Pancreas (tissue), 10 donors: ENCODE measurements at regions not wholly inside any gene's neighbourhood (a gene's known extent, or its start where the extent isn't known, plus 50 kb on each side); places are given as distances from the start of the nearest gene placed in this dataset.

Source experiments
- ATAC-seq, 4 donors: fragments of 200-7000 bp; cut with Tn5 transposase; one replicate each; pipeline versions ENCODE4 v1.8.0 to v1.9.1; 2020; ENCODE audit warnings: mild to moderate bottlenecking in 4 of 4, moderate library complexity in 4 of 4
- DNase-seq, 6 donors: peaks; one replicate each; pipeline ENCODE4 v3.0.0-alpha.2; 2020
- FAIRE-seq: peaks from 2 replicates; lab custom pipeline; 2012; peaks lifted over from hg19 to GRCh38; lab: Jason Lieb, UNC
- H3K27ac ChIP-seq, 4 donors: fragments of 200-600 bp; sonication (generic); 1 replicate in 3 of 4; 2 replicates in 1 of 4; pipeline versions ENCODE4 v1.5.0 to v1.8.0; 2020
- H3K27me3 ChIP-seq, 4 donors: fragments of 200-600 bp; one replicate each; pipeline ENCODE4 v1.8.0; 2021
- H3K36me3 ChIP-seq, 3 donors: fragments of 200-600 bp; sonication (generic) in 1 of 3; one replicate each; pipeline versions ENCODE4 v1.5.0 to v1.8.0; 2020 to 2021
- H3K4me1 ChIP-seq, 3 donors: fragments of 200-600 bp; one replicate each; pipeline ENCODE4 v1.8.0; 2021
- H3K4me3 ChIP-seq, 4 donors: fragments of 200-600 bp; sonication (generic) in 2 of 4; one replicate each; pipeline versions ENCODE4 v1.5.0 to v1.8.0; 2020 to 2021
- H3K9me3 ChIP-seq, 4 donors: fragments of 200-600 bp; one replicate each; pipeline ENCODE4 v1.8.0; 2021
- CTCF ChIP-seq, 4 donors: fragments of 200-600 bp; sonication (generic) in 3 of 4; IDR thresholded peaks; one replicate each; pipeline versions ENCODE4 v1.5.0 to v1.8.0; 2021; ENCODE audit warnings: antibody characterized with exemption in 4 of 4
- WGBS, 2 donors: extraction: QIAGEN DNeasy Blood & Tissue Kit; methylation state at CpG; one replicate each; pipeline ENCODE4 v1.1.7; 2013; 5-methylcytosine and 5-hydroxymethylcytosine counted together
- intact Hi-C, 3 donors: fragments of 100-400 bp; cut with DNase I; formaldehyde crosslinking; loops; one replicate each; pipeline versions ENCODE4 v1.11.1 to v1.14.2; 2022
- donor health status: healthy with polysubstance abuse.
- donor health status: DM: no; HTN: no; CAD: no; lungs with moderate emphysema.
- donor health status: DM: no; HTN: no; CAD: no.
- donor health status: control.
- donor health status: control.
- donor health status: Bipolar disorder and iron deficiency.
- donor health status: DM: yes; HTN: yes; CAD: no.
- donor health status: DM: no; HTN: no; CAD: no.
- donor health status: DM: no; HTN: no; CAD: no.
- donor health status: DM: yes; HTN: yes; CAD: no.

- H3K4me3 ChIP-seq: no peak overlapping the region
- FAIRE-seq: no peak
- no peaks in the 10 kb centered on the region for H3K36me3 ChIP-seq
- TF ChIP-seq CTCF (IDR thresholded peaks at IDR 0.05): no peak
- no peak overlapping the region for H3K27ac ChIP-seq
- H3K27me3 ChIP-seq: no peaks in the 10 kb centered on the region
- H3K4me1 ChIP-seq: no peaks in the 10 kb centered on the region
- intact Hi-C loops: no loop called here
- no peaks in the 10 kb centered on the region for H3K9me3 ChIP-seq
- no peak for DNase-seq
- no peak for ATAC-seq
Observed at GRCh38 chr1:34363447-34363846, 186.7 kb downstream of the C1orf94 start.

- FAIRE-seq (no peak), ATAC-seq (no peak), DNase-seq (no peak)
- Histone ChIP-seq H3K27ac (no peak overlapping the region), H3K9me3 (no peaks in the 10 kb centered on the region), H3K27me3 (no peaks in the 10 kb centered on the region), H3K4me1 (no peaks in the 10 kb centered on the region), H3K36me3 (no peaks in the 10 kb centered on the region), H3K4me3 (no peak overlapping the region)
- 51 to 53% methylated on average over 4 of the region's 4 CpGs for WGBS, 2 donors
- TF ChIP-seq CTCF (IDR thresholded peaks at IDR 0.05): no peak
- intact Hi-C loops: no loop called here
Observed at GRCh38 chr1:34363915-34364314, 187.2 kb downstream of the C1orf94 start.

DNA sequence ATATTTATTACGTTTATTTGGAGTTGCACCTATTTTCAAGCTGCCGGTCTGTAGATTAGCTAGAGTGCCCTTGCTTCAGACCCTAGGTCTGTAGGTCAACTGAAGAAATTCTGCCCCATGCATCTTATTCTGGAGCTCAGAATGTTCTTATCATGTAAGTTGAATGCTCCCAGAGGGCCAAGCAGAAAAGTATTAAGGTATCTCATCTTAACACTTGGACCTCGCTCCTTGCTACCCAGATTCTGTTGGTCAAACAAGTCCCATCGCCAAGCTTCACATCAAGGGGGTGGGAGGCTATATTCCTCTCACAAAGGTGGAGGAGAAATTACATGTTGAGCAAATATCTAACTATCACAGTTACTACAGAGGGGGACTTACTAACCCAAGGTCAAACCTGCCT lies 187.7 kb downstream of the C1orf94 start:
- Histone ChIP-seq H3K36me3 (no peaks in the 10 kb centered on the region), H3K27me3 (no peaks in the 10 kb centered on the region), H3K27ac (no peak overlapping the region), H3K4me1 (no peaks in the 10 kb centered on the region), H3K9me3 (no peaks in the 10 kb centered on the region), H3K4me3 (no peak overlapping the region)
- no peak for ATAC-seq
- no peak for TF ChIP-seq CTCF (IDR thresholded peaks at IDR 0.05)
- DNase-seq: no peak
- WGBS, 2 donors: 76 to 86% methylated on average over 4 of the region's 4 CpGs
- intact Hi-C loops: no loop called here
- no peak for FAIRE-seq

DNA sequence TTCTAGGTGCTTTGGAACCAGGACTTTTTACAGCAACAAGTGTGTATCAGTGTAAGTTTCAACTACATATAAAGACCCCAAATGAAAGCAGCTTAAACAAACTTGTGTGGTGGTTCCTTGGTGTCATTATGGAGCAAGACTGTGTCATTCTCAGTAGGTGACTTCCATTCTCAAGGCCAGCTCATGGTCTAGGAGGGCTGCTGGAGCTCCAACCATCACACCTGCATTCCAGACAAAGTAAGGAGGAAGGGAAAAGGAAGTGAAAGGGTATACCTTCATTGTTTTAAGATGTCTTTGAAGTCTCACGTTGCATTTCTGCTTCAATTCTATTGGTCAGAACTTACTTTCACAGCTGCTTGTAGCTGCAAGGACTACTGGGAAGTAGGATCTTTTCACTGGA lies 188.6 kb downstream of the C1orf94 start:
- ATAC-seq: no peak
- Histone ChIP-seq H3K4me1 (no peaks in the 10 kb centered on the region), H3K27me3 (peaks cover 0 to 2% (median 0%) of the 10 kb centered on the region in 4 donors), H3K9me3 (no peaks in the 10 kb centered on the region), H3K4me3 (no peak overlapping the region), H3K27ac (no peak overlapping the region), H3K36me3 (no peaks in the 10 kb centered on the region)
- no peak for DNase-seq
- FAIRE-seq: no peak
- no peak for TF ChIP-seq CTCF (IDR thresholded peaks at IDR 0.05)
- 19 to 24% methylated on average over 1 of the region's 1 CpG for WGBS, 2 donors
- intact Hi-C loops: no loop called here

GRCh38 chr1:34366875-34367624 lies 190.3 kb downstream of the C1orf94 start:
- WGBS, 2 donors: 41 to 52% methylated on average over 3 of the region's 3 CpGs
- Histone ChIP-seq H3K4me3 (no peak overlapping the region), H3K27me3 (peaks cover 0 to 5% (median 0%) of the 10 kb centered on the region in 4 donors), H3K36me3 (no peaks in the 10 kb centered on the region), H3K4me1 (no peaks in the 10 kb centered on the region), H3K9me3 (no peaks in the 10 kb centered on the region), H3K27ac (no peak overlapping the region)
- no peak for TF ChIP-seq CTCF (IDR thresholded peaks at IDR 0.05)
- intact Hi-C loops: no loop called here
- DNase-seq: no peak
- no peak for ATAC-seq
- no peak for FAIRE-seq
